ENCODE measurements at regions not wholly inside any gene's neighbourhood (a gene's known extent, or its start where the extent isn't known, plus 50 kb on each side); places are given as distances from the start of the nearest gene placed in this dataset.

DNA sequence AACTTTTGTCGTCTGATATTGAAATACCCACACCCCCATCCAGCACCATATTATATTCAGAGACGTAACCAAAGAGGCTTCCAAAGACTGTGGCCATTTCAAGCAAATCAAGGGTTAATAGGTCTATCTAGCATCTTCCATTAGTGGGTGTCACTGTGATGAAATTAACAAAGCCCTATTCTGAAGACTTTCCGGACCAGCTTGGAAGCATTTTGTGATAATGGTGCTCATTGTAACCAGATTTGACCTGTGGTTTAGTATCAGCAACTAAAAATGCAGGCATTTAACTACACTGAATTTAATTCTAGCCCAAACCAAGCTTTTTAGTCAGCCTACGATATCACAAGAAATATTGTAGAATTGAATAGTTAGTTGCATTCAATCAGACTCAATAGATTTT lies 309.7 kb upstream of the TENM3 start:
- no peak for DNase-seq
- Mint-ChIP-seq H3K9me3 (peaks cover 2 to 15% (median 10%) of the 10 kb centered on the region in 5 donors), H3K27me3 (no peaks in the 10 kb centered on the region), H3K36me3 (no peaks in the 10 kb centered on the region), H3K4me1 (no peaks in the 10 kb centered on the region), H3K27ac (no peak overlapping the region), H3K4me3 (no peak overlapping the region)
- H3K9me3 ChIP-seq (ENCODE audit: low read length): no peaks in the 10 kb centered on the region
- CTCF ChIA-PET: no interaction called here
- H3K27ac ChIP-seq (ENCODE audit: low read depth, low read length): no peak overlapping the region
- H3K4me3 ChIP-seq (ENCODE audit: low read length): no peak overlapping the region
- POLR2A ChIA-PET: no interaction called here
- no peaks in the 10 kb centered on the region for H3K36me3 ChIP-seq (ENCODE audit: insufficient read depth, low read length)
- no peaks in the 10 kb centered on the region for H3K4me1 ChIP-seq (ENCODE audit: insufficient read depth, low read length)
- no peaks in the 10 kb centered on the region for H3K27me3 ChIP-seq (ENCODE audit: insufficient read depth, low read length, poor library complexity, severe bottlenecking)

- Histone ChIP-seq H3K4me1 (ENCODE audit: insufficient read depth, low read length) (no peaks in the 10 kb centered on the region), H3K36me3 (ENCODE audit: insufficient read depth, low read length) (no peaks in the 10 kb centered on the region), H3K27ac (ENCODE audit: low read depth, low read length) (no peak overlapping the region), H3K4me3 (ENCODE audit: low read length) (no peak overlapping the region), H3K27me3 (ENCODE audit: insufficient read depth, low read length, poor library complexity, severe bottlenecking) (no peaks in the 10 kb centered on the region), H3K9me3 (ENCODE audit: low read length) (no peaks in the 10 kb centered on the region)
- no peak for DNase-seq
- Mint-ChIP-seq H3K4me1 (no peaks in the 10 kb centered on the region), H3K27ac (no peak overlapping the region), H3K4me3 (no peak overlapping the region), H3K9me3 (peaks cover 0 to 8% (median 3%) of the 10 kb centered on the region in 5 donors), H3K36me3 (no peaks in the 10 kb centered on the region), H3K27me3 (peaks cover 0 to 1% of the 10 kb centered on the region in 2 donors)
- CTCF ChIA-PET: no interaction called here
- POLR2A ChIA-PET: no interaction called here
Observed at GRCh38 chr4:181938631-181939030, 304.6 kb upstream of the TENM3 start.

- no peak for DNase-seq
- H3K4me3 Mint-ChIP-seq: no peak overlapping the region
- CTCF ChIA-PET: no interaction called here
Observed at GRCh38 chr4:181939199-181939945, 303.8 kb upstream of the TENM3 start.

GRCh38 chr4:181944527-181944926 lies 298.7 kb upstream of the TENM3 start:
- no peak overlapping the region for H3K27ac Mint-ChIP-seq
- peaks cover 0 to 11% (median 4%) of the 10 kb centered on the region in 5 donors for H3K9me3 Mint-ChIP-seq
- Histone ChIP-seq H3K9me3 (ENCODE audit: low read length) (no peaks in the 10 kb centered on the region), H3K4me3 (ENCODE audit: low read length) (no peak overlapping the region), H3K27ac (ENCODE audit: low read depth, low read length) (no peak overlapping the region), H3K27me3 (ENCODE audit: insufficient read depth, low read length, poor library complexity, severe bottlenecking) (no peaks in the 10 kb centered on the region), H3K4me1 (ENCODE audit: insufficient read depth, low read length) (no peaks in the 10 kb centered on the region), H3K36me3 (ENCODE audit: insufficient read depth, low read length) (no peaks in the 10 kb centered on the region)
- DNase-seq: no peak
- no peaks in the 10 kb centered on the region for H3K36me3 Mint-ChIP-seq
- POLR2A ChIA-PET: no interaction called here
- CTCF ChIA-PET: no interaction called here
- no peak overlapping the region for H3K4me3 Mint-ChIP-seq
- no peaks in the 10 kb centered on the region for H3K4me1 Mint-ChIP-seq
- H3K27me3 Mint-ChIP-seq: peaks cover 0 to 1% of the 10 kb centered on the region in 2 donors

More at GRCh38 chr4:181939199-181939945, 303.8 kb upstream of the TENM3 start:
- Histone ChIP-seq H3K4me1 (ENCODE audit: insufficient read depth, low read length) (no peaks in the 10 kb centered on the region), H3K4me3 (ENCODE audit: low read length) (no peak overlapping the region), H3K27me3 (ENCODE audit: insufficient read depth, low read length, poor library complexity, severe bottlenecking) (no peaks in the 10 kb centered on the region), H3K9me3 (ENCODE audit: low read length) (no peaks in the 10 kb centered on the region), H3K27ac (ENCODE audit: low read depth, low read length) (no peak overlapping the region), H3K36me3 (ENCODE audit: insufficient read depth, low read length) (no peaks in the 10 kb centered on the region)
- no peaks in the 10 kb centered on the region for H3K4me1 Mint-ChIP-seq
- no peak overlapping the region for H3K27ac Mint-ChIP-seq
- peaks cover 0 to 1% of the 10 kb centered on the region in 2 donors for H3K27me3 Mint-ChIP-seq
- peaks cover 0 to 11% (median 4%) of the 10 kb centered on the region in 5 donors for H3K9me3 Mint-ChIP-seq
- H3K36me3 Mint-ChIP-seq: no peaks in the 10 kb centered on the region
- POLR2A ChIA-PET: no interaction called here

GRCh38 chr4:181946902-181947301 lies 296.3 kb upstream of the TENM3 start:
- Histone ChIP-seq H3K4me1 (ENCODE audit: insufficient read depth, low read length) (no peaks in the 10 kb centered on the region), H3K4me3 (ENCODE audit: low read length) (no peak overlapping the region), H3K27ac (ENCODE audit: low read depth, low read length) (no peak overlapping the region), H3K9me3 (ENCODE audit: low read length) (no peaks in the 10 kb centered on the region), H3K27me3 (ENCODE audit: insufficient read depth, low read length, poor library complexity, severe bottlenecking) (no peaks in the 10 kb centered on the region), H3K36me3 (ENCODE audit: insufficient read depth, low read length) (no peaks in the 10 kb centered on the region)
- Mint-ChIP-seq H3K27ac (no peak overlapping the region), H3K27me3 (no peaks in the 10 kb centered on the region), H3K4me1 (no peaks in the 10 kb centered on the region), H3K36me3 (no peaks in the 10 kb centered on the region), H3K9me3 (peaks cover 0 to 8% (median under 1%) of the 10 kb centered on the region in 5 donors), H3K4me3 (no peak overlapping the region)
- POLR2A ChIA-PET: no interaction called here
- no peak for DNase-seq
- CTCF ChIA-PET: no interaction called here

DNA sequence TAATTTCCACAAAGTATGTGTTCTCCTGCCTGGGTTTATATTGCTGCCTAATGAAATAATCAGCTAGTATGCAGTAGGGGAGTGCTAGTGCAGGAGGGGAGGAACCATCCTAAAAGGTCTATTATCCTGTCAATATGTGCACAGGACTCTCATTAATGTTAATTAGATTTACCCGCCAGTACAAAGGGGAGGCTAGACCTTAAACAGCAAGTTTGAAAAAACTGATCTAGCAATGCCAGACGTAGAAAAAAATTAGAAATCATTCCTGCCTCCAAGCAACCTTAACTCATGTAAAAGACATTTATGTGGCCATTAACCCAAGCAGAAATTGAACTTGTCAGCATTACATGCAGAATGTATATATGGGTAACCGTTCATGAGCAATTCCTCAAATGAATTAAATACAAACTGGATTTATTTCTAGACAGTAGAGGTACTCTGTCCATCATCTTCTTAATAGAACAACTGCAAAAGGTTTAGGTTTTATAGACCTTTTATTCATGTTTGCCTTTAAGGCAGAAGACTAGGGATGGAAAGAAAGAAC lies 294.3 kb upstream of the TENM3 start:
- H3K4me3 ChIP-seq (ENCODE audit: low read length): no peak overlapping the region
- CTCF ChIA-PET: no interaction called here
- Mint-ChIP-seq H3K4me3 (no peak overlapping the region), H3K4me1 (no peaks in the 10 kb centered on the region), H3K36me3 (no peaks in the 10 kb centered on the region), H3K27ac (no peak overlapping the region), H3K27me3 (peaks cover 0 to 2% of the 10 kb centered on the region in 2 donors), H3K9me3 (peaks cover 0 to 5% (median 0%) of the 10 kb centered on the region in 5 donors)
- POLR2A ChIA-PET: no interaction called here
- no peaks in the 10 kb centered on the region for H3K9me3 ChIP-seq (ENCODE audit: low read length)
- no peak overlapping the region for H3K27ac ChIP-seq (ENCODE audit: low read depth, low read length)
- H3K4me1 ChIP-seq (ENCODE audit: insufficient read depth, low read length): no peaks in the 10 kb centered on the region
- no peak for DNase-seq
- H3K36me3 ChIP-seq (ENCODE audit: insufficient read depth, low read length): no peaks in the 10 kb centered on the region
- H3K27me3 ChIP-seq (ENCODE audit: insufficient read depth, low read length, poor library complexity, severe bottlenecking): no peaks in the 10 kb centered on the region

DNA sequence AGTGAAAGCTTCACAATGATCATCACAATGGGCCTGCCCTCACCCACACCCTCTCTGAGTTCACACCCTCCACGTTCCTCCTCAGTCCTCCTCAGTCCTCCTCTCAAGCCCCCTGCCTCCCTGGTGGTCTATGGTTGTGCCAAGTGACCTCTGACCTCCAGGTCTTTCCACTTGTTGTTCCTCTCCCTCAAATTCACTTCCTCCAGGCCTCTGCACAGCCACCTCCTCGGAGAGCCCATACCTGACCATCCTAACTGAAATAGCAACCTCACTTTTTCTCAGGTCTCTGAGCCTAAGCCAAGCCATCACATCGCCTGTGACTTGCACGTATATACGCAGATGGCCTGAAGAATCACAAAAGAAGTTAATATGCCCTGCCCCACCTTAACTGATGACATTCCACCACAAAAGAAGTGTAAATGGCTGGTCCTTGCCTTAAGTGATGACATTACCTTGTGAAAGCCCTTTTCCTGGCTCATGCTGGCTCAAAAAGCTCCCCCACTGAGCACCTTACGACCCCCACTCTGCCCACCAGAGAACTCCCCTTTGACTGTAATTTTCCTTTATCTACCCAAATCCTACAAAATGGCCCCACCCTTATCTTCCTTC lies 293.4 kb upstream of the TENM3 start:
- H3K4me3 Mint-ChIP-seq: no peak overlapping the region
- ChIA-PET CTCF (no interaction called here), POLR2A (no interaction called here)
- no peaks in the 10 kb centered on the region for H3K9me3 ChIP-seq (ENCODE audit: low read length)
- peaks cover 0 to 2% of the 10 kb centered on the region in 2 donors for H3K27me3 Mint-ChIP-seq
- DNase-seq: no peak
- H3K36me3 ChIP-seq (ENCODE audit: insufficient read depth, low read length): no peaks in the 10 kb centered on the region
- H3K27ac Mint-ChIP-seq: no peak overlapping the region
- H3K27me3 ChIP-seq (ENCODE audit: insufficient read depth, low read length, poor library complexity, severe bottlenecking): no peaks in the 10 kb centered on the region
- H3K4me1 Mint-ChIP-seq: no peaks in the 10 kb centered on the region
- H3K4me1 ChIP-seq (ENCODE audit: insufficient read depth, low read length): no peaks in the 10 kb centered on the region
- no peak overlapping the region for H3K27ac ChIP-seq (ENCODE audit: low read depth, low read length)
- H3K4me3 ChIP-seq (ENCODE audit: low read length): no peak overlapping the region
- H3K9me3 Mint-ChIP-seq: peaks cover 0 to 9% (median 1%) of the 10 kb centered on the region in 5 donors
- H3K36me3 Mint-ChIP-seq: no peaks in the 10 kb centered on the region

DNA sequence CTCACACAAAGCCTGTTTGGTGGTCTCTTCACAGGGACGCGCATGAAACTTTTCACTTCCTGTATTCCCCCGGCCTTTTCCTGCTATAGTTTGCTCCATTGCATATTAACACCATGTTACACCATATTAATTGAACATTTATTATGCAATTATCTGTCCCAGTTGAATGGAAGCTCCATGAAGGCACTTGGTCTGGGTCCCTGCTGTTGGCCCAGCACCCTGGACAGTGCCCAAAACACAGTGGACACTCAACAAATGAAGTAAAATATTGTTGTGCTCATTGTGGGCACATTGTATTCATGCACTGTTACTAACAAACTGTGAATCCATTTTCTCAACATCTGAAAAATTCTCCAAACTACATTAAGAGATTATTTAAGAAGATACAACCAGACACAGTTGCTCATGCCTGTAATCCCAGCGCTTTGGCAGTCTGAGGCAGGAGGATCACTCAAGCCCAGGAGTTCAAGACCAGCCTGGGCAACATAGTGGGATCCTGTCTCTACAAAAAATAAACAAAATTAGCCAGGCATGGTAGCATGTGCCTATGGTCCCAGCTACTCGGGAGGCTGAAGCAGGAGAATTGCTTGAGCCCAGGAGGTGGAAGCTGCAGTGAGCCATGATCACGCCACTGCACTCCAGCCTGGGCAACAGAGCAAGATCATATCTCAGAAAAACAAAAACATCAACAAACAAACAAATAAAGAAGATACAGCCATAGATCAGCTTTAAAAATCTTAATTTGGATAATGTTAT lies 292.7 kb upstream of the TENM3 start:
- POLR2A ChIA-PET: no interaction called here
- Mint-ChIP-seq H3K27me3 (peaks cover 0 to 2% of the 10 kb centered on the region in 2 donors), H3K36me3 (no peaks in the 10 kb centered on the region)

More for the DNA sequence above, 292.7 kb upstream of the TENM3 start:
- Mint-ChIP-seq H3K9me3 (peaks cover 0 to 11% (median 1%) of the 10 kb centered on the region in 5 donors), H3K27ac (no peak overlapping the region), H3K4me3 (no peak overlapping the region), H3K4me1 (no peaks in the 10 kb centered on the region)
- Histone ChIP-seq H3K27ac (ENCODE audit: low read depth, low read length) (no peak overlapping the region), H3K4me3 (ENCODE audit: low read length) (no peak overlapping the region), H3K9me3 (ENCODE audit: low read length) (no peaks in the 10 kb centered on the region), H3K27me3 (ENCODE audit: insufficient read depth, low read length, poor library complexity, severe bottlenecking) (no peaks in the 10 kb centered on the region), H3K36me3 (ENCODE audit: insufficient read depth, low read length) (no peaks in the 10 kb centered on the region), H3K4me1 (ENCODE audit: insufficient read depth, low read length) (no peaks in the 10 kb centered on the region)
- CTCF ChIA-PET: no interaction called here
- no peak for DNase-seq
